HUES6 (cell line): ENCODE measurements at regions not wholly inside any gene's neighbourhood (a gene's known extent, or its start where the extent isn't known, plus 50 kb on each side); places are given as distances from the start of the nearest gene placed in this dataset.

Source experiments
- H3K27ac ChIP-seq: 2 replicates; pipeline ENCODE4 v1.7.0; 2013; ENCODE audit warnings: low read depth, mild to moderate bottlenecking, low read length, inconsistent platforms
- H3K27me3 ChIP-seq: 2 replicates; pipeline ENCODE4 v1.6.1; 2013; ENCODE audit warnings: low read length; ENCODE audit not compliant: control insufficient read depth, insufficient read depth
- H3K36me3 ChIP-seq: 2 replicates; pipeline ENCODE4 v1.6.1; 2013; ENCODE audit warnings: low read length; ENCODE audit not compliant: control insufficient read depth, insufficient read depth
- H3K4me1 ChIP-seq: 2 replicates; pipeline ENCODE4 v1.6.1; 2013; ENCODE audit warnings: low read length; ENCODE audit not compliant: control insufficient read depth, insufficient read depth
- H3K4me3 ChIP-seq: 2 replicates; pipeline ENCODE4 v1.5.1; 2013; ENCODE audit warnings: low read depth, low read length
- H3K9ac ChIP-seq: one replicate; pipeline ENCODE4 v1.6.1; 2013; ENCODE audit warnings: mild to moderate bottlenecking, low read length
- H3K9me3 ChIP-seq: 2 replicates; pipeline ENCODE4 v1.6.1; 2013; ENCODE audit warnings: low read depth, low read length; ENCODE audit not compliant: control insufficient read depth, insufficient read depth

DNA sequence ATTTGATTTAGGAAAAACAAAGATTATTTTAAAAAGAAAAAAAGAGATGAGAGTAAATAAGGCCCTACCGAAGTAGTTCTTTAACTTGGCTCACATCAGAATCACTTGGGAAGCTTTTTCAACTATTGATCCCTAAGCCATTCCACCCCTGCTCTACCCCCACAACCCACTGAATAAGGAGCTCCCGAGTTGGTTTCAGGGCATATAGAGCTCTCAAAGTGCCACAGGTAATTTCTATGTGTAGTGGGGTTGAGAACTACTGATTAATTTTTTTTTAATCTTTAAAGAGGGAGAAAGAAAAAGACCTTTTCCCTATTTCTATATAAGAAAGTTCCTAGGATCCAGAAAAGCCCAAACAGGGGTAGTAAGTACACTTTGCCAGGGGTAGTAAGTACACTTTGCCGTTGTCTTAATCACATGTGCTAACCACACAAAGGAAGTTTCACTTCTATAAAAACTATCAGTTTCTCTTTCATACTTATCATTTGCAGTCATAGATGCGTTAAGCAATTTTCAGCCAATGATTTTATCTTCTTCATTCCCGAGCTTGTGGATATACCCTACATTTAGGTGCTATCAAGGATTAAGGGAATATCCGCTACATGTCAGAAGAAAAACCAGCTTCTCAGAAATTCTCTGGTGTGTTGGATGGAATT, 108.4 kb upstream of the ZC3H12C start:
- Histone ChIP-seq H3K27me3 (no peaks in the 10 kb centered on the region), H3K27ac (no peak overlapping the region), H3K9me3 (no peaks in the 10 kb centered on the region), H3K4me1 (no peaks in the 10 kb centered on the region), H3K9ac (no peak overlapping the region), H3K36me3 (no peaks in the 10 kb centered on the region), H3K4me3 (no peak overlapping the region)

DNA sequence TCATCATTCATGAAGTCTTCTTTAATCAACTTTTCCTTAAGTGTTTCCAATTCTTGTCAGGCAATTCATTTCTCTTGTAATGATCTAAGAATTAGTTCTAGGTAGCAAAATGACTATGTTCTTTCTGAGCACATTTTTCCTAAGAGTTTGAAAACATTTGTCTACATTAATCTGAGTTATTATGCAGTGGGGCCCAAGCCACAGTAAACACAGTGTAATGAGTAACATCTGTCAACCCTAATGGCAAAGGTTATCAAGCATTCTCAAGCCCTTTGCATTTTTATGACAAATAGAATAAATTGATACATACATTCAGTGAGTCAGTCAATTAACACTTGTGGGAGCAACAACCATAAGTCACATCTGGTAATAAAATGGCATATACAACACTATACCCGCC, 106.7 kb upstream of the ZC3H12C start:
- Histone ChIP-seq H3K27me3 (no peaks in the 10 kb centered on the region), H3K9me3 (no peaks in the 10 kb centered on the region), H3K4me1 (no peaks in the 10 kb centered on the region), H3K36me3 (no peaks in the 10 kb centered on the region), H3K27ac (no peak overlapping the region), H3K9ac (no peak overlapping the region), H3K4me3 (no peak overlapping the region)

DNA sequence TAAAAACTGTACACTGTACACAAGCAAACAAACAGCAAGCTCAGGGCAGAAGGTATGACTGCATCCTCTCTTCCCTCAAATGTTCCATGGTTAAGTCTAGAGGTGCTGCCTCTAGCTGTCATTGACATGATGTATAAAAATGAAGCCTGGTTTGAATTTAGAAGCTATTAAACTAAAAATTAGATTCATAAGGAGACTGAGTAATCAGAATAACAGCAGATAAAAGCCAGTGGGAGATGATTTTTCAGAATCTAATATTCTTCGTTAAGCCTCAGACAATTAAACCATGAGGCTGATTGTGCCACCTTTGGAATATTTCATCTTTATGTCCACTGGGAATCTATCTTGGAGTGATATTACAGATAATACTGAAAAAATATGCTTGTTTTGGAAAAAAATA, 101.4 kb upstream of the ZC3H12C start:
- H3K36me3 ChIP-seq, result no peaks in the 10 kb centered on the region
- H3K4me1 ChIP-seq, result no peaks in the 10 kb centered on the region
- H3K9me3 ChIP-seq, result no peaks in the 10 kb centered on the region
- H3K4me3 ChIP-seq, result no peak overlapping the region
- no peaks in the 10 kb centered on the region for H3K27me3 ChIP-seq
- H3K27ac ChIP-seq, result no peak overlapping the region
- H3K9ac ChIP-seq, result no peak overlapping the region

DNA sequence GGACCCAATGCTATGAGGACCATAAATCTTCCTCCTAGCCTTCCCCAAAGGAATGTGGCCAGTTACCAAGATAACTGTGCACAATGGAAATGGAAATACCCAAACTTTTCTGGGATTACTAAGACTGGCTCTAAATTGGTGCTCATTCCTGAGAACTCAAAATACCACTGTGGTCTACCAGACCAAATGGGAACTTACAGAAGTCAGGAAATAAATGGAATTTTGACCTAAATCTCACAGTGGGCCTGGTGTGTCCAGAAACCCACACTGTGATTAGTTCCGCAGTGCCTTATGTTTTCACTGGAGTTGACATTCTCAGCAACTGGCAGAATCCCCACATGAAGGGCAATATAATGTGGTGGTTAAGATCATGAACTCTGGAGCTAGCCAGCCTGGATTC, 99.4 kb upstream of the ZC3H12C start:
- Histone ChIP-seq H3K9me3 (no peaks in the 10 kb centered on the region), H3K4me1 (no peaks in the 10 kb centered on the region), H3K36me3 (no peaks in the 10 kb centered on the region), H3K27ac (no peak overlapping the region), H3K4me3 (no peak overlapping the region), H3K27me3 (no peaks in the 10 kb centered on the region), H3K9ac (no peak overlapping the region)

DNA sequence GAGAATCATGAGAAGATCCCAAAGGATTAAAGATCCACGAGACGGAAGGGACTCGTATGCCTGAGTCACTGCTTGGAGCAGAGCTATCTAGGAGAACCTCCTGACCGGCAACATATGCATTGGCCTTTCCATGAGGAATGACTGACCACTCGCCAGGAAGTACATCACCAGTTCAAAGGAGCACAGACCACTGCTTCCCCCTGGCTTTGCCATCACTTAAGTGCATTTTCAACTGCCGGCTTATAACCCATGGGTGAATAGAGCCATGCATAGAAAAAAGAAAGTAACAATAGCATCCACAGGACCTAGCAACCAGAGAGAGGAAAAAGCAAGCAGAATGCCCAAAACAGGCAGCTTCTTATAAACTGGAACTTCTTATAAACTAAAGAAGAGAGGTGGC, 98.3 kb upstream of the ZC3H12C start:
- H3K27me3 ChIP-seq, result no peaks in the 10 kb centered on the region
- H3K9me3 ChIP-seq, result no peaks in the 10 kb centered on the region
- no peaks in the 10 kb centered on the region for H3K4me1 ChIP-seq
- H3K27ac ChIP-seq, result no peak overlapping the region
- no peak overlapping the region for H3K9ac ChIP-seq
- H3K36me3 ChIP-seq, result no peaks in the 10 kb centered on the region
- no peak overlapping the region for H3K4me3 ChIP-seq

DNA sequence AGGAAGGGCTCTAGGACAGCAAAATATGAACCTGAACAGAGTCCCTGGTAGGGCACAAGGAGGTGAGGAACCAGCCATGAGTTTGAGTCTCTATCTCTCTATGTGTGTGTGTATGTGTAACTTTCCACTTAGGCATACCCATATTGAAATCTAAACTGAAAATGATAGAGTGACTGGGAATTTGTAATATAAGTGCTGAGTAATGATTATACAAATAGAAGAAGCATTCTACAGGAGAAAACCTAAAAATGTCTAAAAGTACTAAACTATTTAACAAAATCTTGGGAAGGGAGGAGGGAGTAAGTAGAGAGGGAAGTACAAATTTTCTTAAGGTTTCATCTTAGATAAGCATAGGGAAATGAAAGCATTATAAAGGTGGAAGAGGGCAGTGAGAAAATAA, 97.1 kb upstream of the ZC3H12C start:
- Histone ChIP-seq H3K4me3 (no peak overlapping the region), H3K36me3 (no peaks in the 10 kb centered on the region), H3K27ac (no peak overlapping the region), H3K9ac (no peak overlapping the region), H3K9me3 (no peaks in the 10 kb centered on the region), H3K4me1 (no peaks in the 10 kb centered on the region), H3K27me3 (no peaks in the 10 kb centered on the region)

DNA sequence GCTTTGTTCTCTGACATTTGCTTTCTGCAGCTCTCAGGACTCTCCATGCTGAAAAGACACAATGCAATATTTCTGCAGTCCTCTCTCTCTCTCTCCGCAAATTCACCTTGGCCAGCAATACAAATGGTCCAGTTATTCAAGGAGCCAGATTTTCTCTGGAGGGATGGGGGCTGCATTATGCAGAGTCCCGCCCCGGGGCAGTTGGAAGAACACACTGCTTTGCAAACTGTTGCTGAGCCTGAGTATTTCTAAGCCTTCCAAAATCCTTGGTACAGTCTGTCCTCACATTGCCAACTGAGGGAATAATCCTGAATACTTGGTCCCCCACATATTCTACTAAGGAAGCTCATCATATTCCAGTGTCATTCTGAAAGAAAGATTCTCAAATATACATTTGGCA, 94.3 kb upstream of the ZC3H12C start:
- H3K4me3 ChIP-seq, result no peak overlapping the region
- no peaks in the 10 kb centered on the region for H3K9me3 ChIP-seq
- H3K9ac ChIP-seq, result no peak overlapping the region
- H3K27me3 ChIP-seq, result no peaks in the 10 kb centered on the region
- no peaks in the 10 kb centered on the region for H3K36me3 ChIP-seq
- H3K4me1 ChIP-seq, result no peaks in the 10 kb centered on the region
- H3K27ac ChIP-seq, result no peak overlapping the region

DNA sequence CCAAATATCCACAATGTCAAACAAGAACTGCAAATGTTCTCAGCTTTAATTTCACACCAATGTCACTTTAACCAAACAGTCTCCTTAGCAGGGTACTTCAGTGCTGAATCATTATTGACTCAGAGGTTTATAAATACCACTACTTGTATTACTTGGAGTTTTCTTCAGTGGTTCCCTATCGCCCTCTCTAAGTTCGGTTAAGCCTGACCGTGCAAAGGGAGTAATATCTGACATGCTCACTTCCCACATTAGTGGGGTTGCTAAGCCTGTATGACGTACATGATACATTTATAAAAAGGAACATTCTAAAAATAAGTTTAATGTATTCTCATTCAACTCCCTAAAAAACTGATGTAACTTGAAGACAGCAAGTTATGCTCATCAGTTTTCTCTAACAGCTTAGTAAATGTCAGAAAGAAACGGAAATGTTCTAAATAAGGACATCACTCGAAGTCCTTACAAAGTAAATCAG, 93.1 kb upstream of the ZC3H12C start:
- H3K9me3 ChIP-seq, result no peaks in the 10 kb centered on the region
- H3K27ac ChIP-seq, result no peak overlapping the region
- no peak overlapping the region for H3K9ac ChIP-seq
- no peak overlapping the region for H3K4me3 ChIP-seq
- no peaks in the 10 kb centered on the region for H3K36me3 ChIP-seq
- H3K27me3 ChIP-seq, result no peaks in the 10 kb centered on the region
- H3K4me1 ChIP-seq, result no peaks in the 10 kb centered on the region

DNA sequence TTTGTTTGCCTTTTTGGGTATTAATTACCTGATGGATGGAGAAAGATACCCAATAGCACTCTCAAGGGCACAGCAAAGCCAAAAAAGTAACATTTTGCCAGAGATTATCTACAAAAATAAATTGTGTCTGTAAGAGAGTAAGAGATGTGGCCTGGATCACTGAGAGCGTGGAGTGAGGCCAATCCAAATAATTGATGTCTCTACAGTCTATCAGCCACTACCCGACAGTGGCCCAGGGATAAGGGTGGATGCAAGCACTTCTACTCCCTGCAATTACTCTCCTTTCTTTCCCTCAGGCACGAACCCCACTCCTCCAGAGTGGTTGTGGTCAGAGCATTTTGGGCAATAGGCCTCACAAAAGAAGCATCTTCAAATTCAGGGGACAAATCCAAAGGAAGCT, 92.3 kb upstream of the ZC3H12C start:
- Histone ChIP-seq H3K4me1 (no peaks in the 10 kb centered on the region), H3K27me3 (no peaks in the 10 kb centered on the region), H3K9me3 (no peaks in the 10 kb centered on the region), H3K27ac (no peak overlapping the region), H3K4me3 (no peak overlapping the region), H3K36me3 (no peaks in the 10 kb centered on the region), H3K9ac (no peak overlapping the region)

DNA sequence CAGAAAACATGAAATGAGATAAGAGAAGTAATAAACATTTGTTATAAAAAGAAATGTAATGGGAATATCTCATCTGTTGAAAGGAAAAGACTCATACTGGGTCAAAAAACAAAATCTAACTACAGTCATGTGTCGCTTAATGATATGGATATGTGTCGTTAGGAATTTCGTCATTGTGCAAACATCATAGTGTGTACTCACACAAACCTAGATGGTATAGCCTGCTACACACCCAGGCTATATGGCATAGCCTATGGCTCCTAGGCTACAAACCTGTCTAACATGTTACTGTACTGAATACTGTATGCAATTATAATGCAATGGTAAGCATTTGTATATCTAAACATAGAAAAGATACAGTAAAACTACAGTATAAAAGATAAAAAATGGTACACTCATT, 89.8 kb upstream of the ZC3H12C start:
- no peaks in the 10 kb centered on the region for H3K27me3 ChIP-seq
- no peak overlapping the region for H3K27ac ChIP-seq
- H3K9me3 ChIP-seq, result no peaks in the 10 kb centered on the region
- no peaks in the 10 kb centered on the region for H3K36me3 ChIP-seq
- no peak overlapping the region for H3K4me3 ChIP-seq
- no peaks in the 10 kb centered on the region for H3K4me1 ChIP-seq
- no peak overlapping the region for H3K9ac ChIP-seq

DNA sequence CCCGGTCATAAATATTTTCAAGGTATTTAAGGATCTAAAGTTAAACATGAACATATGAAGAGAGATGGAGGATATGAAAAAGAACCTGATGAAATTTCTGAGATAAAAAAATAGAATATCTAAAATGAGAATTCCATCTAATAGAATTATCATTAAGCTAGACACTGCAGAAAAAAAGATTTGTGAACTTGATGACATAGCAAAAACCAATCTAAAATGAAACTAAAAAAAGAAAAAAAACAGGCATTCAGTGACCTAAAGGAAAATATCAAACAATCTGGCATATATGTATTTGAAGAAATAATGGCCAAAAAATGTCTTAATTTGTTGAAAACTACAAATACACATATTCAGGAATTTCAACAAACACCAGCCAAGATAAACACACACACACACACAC, 81.6 kb upstream of the ZC3H12C start:
- H3K4me1 ChIP-seq, result no peaks in the 10 kb centered on the region
- H3K36me3 ChIP-seq, result no peaks in the 10 kb centered on the region
- no peaks in the 10 kb centered on the region for H3K27me3 ChIP-seq
- no peak overlapping the region for H3K9ac ChIP-seq
- no peak overlapping the region for H3K27ac ChIP-seq
- H3K9me3 ChIP-seq, result no peaks in the 10 kb centered on the region
- no peak overlapping the region for H3K4me3 ChIP-seq

DNA sequence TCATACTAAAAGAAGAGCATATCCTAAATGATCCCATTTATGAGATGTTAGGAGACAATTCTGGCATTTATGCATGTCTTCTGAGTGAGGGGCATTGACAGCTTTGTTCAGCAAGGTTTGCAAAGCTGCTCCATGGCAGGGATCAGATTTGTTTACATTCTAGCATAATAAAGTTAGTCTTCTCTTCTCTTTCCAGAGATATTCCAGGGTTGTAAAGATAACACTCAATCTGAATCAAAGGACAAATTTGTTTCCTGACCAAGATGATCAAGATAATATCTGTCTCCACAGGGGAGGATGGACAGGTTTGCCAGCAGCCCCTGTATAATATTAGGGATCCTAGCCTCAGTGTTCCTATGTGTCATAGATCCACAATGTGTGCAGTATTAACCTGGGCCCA, 77.5 kb upstream of the ZC3H12C start:
- no peak overlapping the region for H3K27ac ChIP-seq
- H3K4me1 ChIP-seq, result no peaks in the 10 kb centered on the region
- H3K4me3 ChIP-seq, result no peak overlapping the region
- H3K27me3 ChIP-seq, result no peaks in the 10 kb centered on the region
- no peaks in the 10 kb centered on the region for H3K9me3 ChIP-seq
- no peak overlapping the region for H3K9ac ChIP-seq
- H3K36me3 ChIP-seq, result no peaks in the 10 kb centered on the region
